Loucy (cell line): ENCODE measurements at regions not wholly inside any gene's neighbourhood (a gene's known extent, or its start where the extent isn't known, plus 50 kb on each side); places are given as distances from the start of the nearest gene placed in this dataset.

Source experiments
- CTCF ChIP-seq: fragments of 200-600 bp; sonication (generic); conservative IDR thresholded peaks from 2 replicates; pipeline ENCODE4 v1.5.1; 2014; ENCODE audit warnings: mild to moderate bottlenecking, antibody characterized with exemption, low read length
- EZH2phosphoT487 ChIP-seq: fragments of 200-600 bp; IDR thresholded peaks from 2 replicates; pipeline ENCODE4 v1.6.1; 2018; ENCODE audit warnings: antibody characterized with exemption, mild to moderate bottlenecking, moderate library complexity, borderline replicate concordance

DNA sequence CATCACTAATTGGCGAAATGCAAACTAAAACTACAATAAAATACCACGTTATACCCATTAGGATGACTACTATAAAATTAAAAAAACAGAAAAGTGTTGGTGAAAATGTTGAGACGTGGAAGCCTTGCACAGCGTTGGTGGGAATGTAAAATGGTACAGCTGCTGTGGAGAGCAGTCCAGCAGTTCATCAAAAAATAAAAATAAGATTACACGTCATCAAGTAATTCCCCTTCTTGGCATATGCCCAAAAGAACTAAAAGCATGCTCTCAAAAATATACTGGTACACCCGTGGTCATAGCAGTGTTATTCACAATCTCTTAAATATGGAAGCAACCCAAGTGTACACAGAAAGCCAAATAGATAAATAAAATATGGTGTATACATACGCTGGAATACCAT lies 71.8 kb upstream of the NDN start:
- no peak for TF ChIP-seq CTCF
- TF ChIP-seq EZH2phosphoT487 = no peak
